ENCODE measurements at regions not wholly inside any gene's neighbourhood (a gene's known extent, or its start where the extent isn't known, plus 50 kb on each side); places are given as distances from the start of the nearest gene placed in this dataset.

- ATAC-seq, result no peak
- Histone ChIP-seq H3K27ac (no peak overlapping the region), H3K9me3 (no peaks in the 10 kb centered on the region), H3K4me1 (no peaks in the 10 kb centered on the region), H3K36me3 (no peaks in the 10 kb centered on the region), H3K27me3 (peaks cover 24% of the 10 kb centered on the region), H3K4me3 (no peak overlapping the region)
- 69 to 77% methylated on average over 9 to 15 of the region's 22 CpGs for WGBS, 2 donors (ENCODE audit: low coverage in 1 of 2)
- TF ChIP-seq EP300 (IDR thresholded peaks at IDR 0.05) (no peak), CTCF (IDR thresholded peaks at IDR 0.05) (no peak), POLR2AphosphoS5 (IDR thresholded peaks at IDR 0.05) (no peak), POLR2A (IDR thresholded peaks at IDR 0.05) (no peak)
Observed at GRCh38 chr3:13249664-13250390, 170.3 kb downstream of the NUP210 start.

GRCh38 chr3:13248640-13249039 is 171.5 kb downstream of the NUP210 start:
- H3K9me3 ChIP-seq, result no peaks in the 10 kb centered on the region
- H3K27me3 ChIP-seq, result peaks cover 15% of the 10 kb centered on the region
- H3K27ac ChIP-seq, result no peak overlapping the region
- no peaks in the 10 kb centered on the region for H3K36me3 ChIP-seq
- WGBS, 2 donors (ENCODE audit: low coverage in 1 of 2), result 48 to 79% methylated on average over 3 to 6 of the region's 6 CpGs
- no peaks in the 10 kb centered on the region for H3K4me1 ChIP-seq
- TF ChIP-seq EP300 (IDR thresholded peaks at IDR 0.05), result no peak
- TF ChIP-seq CTCF (IDR thresholded peaks at IDR 0.05), result no peak
- TF ChIP-seq POLR2A (IDR thresholded peaks at IDR 0.05), result no peak
- no peak for TF ChIP-seq POLR2AphosphoS5 (IDR thresholded peaks at IDR 0.05)
- no peak overlapping the region for H3K4me3 ChIP-seq
- no peak for ATAC-seq

GRCh38 chr3:13245615-13245978 is 172.4 kb upstream of the IQSEC1 start:
- ATAC-seq, result no peak
- Histone ChIP-seq H3K36me3 (no peaks in the 10 kb centered on the region), H3K27ac (no peak overlapping the region), H3K27me3 (peaks cover under 1% of the 10 kb centered on the region), H3K4me1 (no peaks in the 10 kb centered on the region), H3K9me3 (no peaks in the 10 kb centered on the region), H3K4me3 (no peak overlapping the region)
- WGBS, 2 donors (ENCODE audit: low coverage in 1 of 2), result 92 to 93% methylated on average over 2 to 6 of the region's 8 CpGs
- no peak for TF ChIP-seq POLR2AphosphoS5 (IDR thresholded peaks at IDR 0.05)

- no peak overlapping the region for H3K27ac ChIP-seq
- no peak overlapping the region for H3K4me3 ChIP-seq
- 100% methylated on average over 2 of the region's 9 CpGs; no CpG with 5 or more reads in 1 of the 2 donors for WGBS, 2 donors (ENCODE audit: low coverage in 1 of 2)
- H3K36me3 ChIP-seq, result no peaks in the 10 kb centered on the region
- H3K9me3 ChIP-seq, result no peaks in the 10 kb centered on the region
- TF ChIP-seq POLR2A (IDR thresholded peaks at IDR 0.05) (no peak), CTCF (IDR thresholded peaks at IDR 0.05) (no peak), EP300 (IDR thresholded peaks at IDR 0.05) (no peak)
- no peak for ATAC-seq
- H3K4me1 ChIP-seq, result no peaks in the 10 kb centered on the region
- H3K27me3 ChIP-seq, result peaks cover 8% of the 10 kb centered on the region
Observed at GRCh38 chr3:13243586-13243985, 170.4 kb upstream of the IQSEC1 start.

GRCh38 chr3:13242364-13242737 is 169.1 kb upstream of the IQSEC1 start:
- Histone ChIP-seq H3K9me3 (no peaks in the 10 kb centered on the region), H3K4me3 (no peak overlapping the region), H3K27me3 (peaks cover 8% of the 10 kb centered on the region), H3K4me1 (no peaks in the 10 kb centered on the region), H3K36me3 (no peaks in the 10 kb centered on the region), H3K27ac (no peak overlapping the region)
- ATAC-seq, result no peak
- WGBS, 2 donors (ENCODE audit: low coverage in 1 of 2), result 80 to 100% methylated on average over 1 to 3 of the region's 8 CpGs
- no peak for TF ChIP-seq POLR2A (IDR thresholded peaks at IDR 0.05)
- TF ChIP-seq POLR2AphosphoS5 (IDR thresholded peaks at IDR 0.05), result no peak
- TF ChIP-seq EP300 (IDR thresholded peaks at IDR 0.05), result no peak
- TF ChIP-seq CTCF (IDR thresholded peaks at IDR 0.05), result no peak

Data from gastroesophageal sphincter (tissue), 4 donors.